HG02852 (cell line): ENCODE measurements at regions not wholly inside any gene's neighbourhood (a gene's known extent, or its start where the extent isn't known, plus 50 kb on each side); places are given as distances from the start of the nearest gene placed in this dataset.
"Not testable (repeated sequence)": the region's sequence is repeated elsewhere in the genome, so short reads cannot be mapped to it uniquely, and the experiment has no call there.

Experiments used
- ATAC-seq: cut with Tn5 transposase; IDR thresholded peaks from one replicate; pipeline ENCODE4 v1.9.1; 2021; ENCODE audit warnings: mild to moderate bottlenecking, moderate library complexity; ENCODE audit not compliant: unreplicated experiment

GRCh38 chr12:105480162-105480561 is 149.7 kb downstream of the C12orf75 start:
- no peak for ATAC-seq

- no peak for ATAC-seq
Measured at GRCh38 chr12:105481392-105482300, 151.2 kb downstream of the C12orf75 start.

GRCh38 chr12:105482951-105483350 is 152.5 kb downstream of the C12orf75 start:
- no peak for ATAC-seq

GRCh38 chr12:105483691-105484090 is 153.2 kb downstream of the C12orf75 start:
- ATAC-seq, result no peak

GRCh38 chr12:105485321-105485910 is 154.9 kb downstream of the C12orf75 start:
- ATAC-seq, result no peak

DNA sequence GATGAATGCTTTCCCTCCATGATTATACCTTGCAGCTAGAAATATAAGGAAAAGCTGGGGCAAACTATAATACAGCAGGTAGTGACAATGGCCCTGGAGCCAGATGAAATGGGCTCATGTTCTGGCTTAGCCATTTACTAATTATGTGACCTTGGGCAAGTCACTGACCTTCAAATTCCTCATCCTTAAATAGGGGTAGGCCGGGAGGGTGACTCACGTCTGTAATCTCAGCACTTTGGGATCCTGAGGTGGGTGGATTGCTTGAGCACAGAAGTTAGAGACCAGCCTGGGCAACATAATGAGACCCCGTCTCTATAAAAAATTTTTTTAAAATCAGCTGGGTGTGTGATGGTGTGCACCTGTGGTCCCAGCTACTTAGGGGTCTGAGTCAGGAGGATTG is 155.4 kb downstream of the C12orf75 start:
- ATAC-seq, result no peak

GRCh38 chr12:105487963-105488362 is 157.5 kb downstream of the C12orf75 start:
- ATAC-seq, result no peak

DNA sequence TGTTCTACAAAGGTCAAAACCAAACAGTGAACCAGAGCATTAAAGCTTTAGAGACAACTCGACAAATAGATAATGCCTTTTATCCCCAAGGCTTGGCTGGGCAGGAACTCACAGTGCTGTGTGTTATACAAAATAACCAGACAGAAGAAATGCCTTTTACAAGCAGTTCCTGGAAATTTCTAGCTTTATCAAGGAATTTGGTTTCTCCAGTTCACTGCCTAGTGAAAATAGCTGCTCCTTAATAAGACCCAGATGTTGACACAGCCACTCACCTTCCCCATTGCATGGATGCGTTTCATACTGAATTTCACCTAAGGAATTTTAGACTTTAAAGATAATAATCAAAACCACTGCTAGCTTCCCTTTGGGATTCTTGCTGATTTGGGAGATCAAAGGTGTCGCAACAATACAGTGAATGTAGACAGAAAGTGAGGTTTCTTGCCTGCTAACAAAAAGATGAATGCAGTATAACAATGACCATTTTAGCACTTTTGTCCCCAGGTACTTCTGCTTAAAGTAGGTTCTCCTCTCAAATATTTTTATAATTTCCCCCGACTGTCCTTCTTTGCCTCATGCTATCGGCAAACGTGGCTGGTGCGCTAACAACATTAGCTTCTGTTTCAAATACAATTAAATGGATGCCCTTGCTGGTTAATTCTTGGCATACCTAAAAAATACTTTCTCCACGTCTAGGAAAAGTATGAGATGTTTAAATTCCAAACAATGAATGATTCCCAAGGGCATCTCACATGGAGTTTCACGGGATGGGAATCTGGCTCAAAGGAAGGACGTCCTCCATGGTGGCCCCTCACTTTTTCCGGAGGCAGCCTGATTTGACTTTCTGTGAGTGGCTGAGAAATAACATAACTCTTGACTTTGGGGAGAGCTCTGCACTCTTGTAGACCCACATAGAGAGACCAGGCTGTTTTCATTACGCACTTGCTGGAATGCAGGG is 162.4 kb downstream of the C12orf75 start:
- ATAC-seq, result no peak

DNA sequence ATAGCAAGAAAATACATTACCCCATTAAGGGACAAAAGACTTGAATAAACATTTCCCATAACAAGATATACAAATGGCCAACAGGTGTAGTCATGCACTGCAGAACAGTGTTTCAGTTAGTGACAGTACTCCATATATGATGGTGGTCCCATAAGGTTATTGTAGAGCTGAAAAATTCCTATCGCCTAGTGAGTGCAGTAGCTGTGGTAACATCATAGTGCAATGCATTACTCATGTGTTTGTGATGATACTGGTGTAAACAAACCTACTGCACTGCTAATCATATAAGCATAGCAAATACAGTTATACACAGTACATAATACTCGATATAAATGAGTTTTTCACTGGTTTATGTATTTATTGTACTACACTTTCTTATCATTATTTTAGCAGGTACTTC is 168.7 kb downstream of the C12orf75 start:
- ATAC-seq, result no peak

GRCh38 chr12:105500676-105501075 is 170.2 kb downstream of the C12orf75 start:
- ATAC-seq, result not testable (repeated sequence)

DNA sequence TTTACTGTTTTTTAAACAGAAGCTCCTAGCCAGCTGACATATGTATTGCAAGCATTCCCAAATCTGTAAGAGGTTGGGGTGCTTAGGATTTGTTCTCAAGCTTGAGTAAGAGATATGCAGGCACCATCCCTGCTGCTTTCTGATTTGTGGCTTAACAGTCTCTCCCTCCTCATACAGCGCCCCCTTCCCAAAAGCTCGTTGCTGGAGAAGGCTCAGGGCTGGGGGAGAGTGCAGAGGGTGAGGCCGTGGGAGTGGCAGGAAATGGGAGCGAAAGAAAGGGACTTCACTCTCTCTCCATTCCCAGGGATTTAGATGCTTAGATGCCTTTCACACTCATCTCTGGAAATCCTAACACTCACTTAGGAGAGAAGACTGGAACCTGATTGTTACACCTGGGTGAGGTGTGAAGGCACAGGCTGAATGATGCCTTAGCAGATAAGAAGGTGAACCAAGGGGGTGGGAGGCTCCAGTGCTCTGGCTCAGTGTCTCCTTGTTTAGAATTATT is 172.0 kb downstream of the C12orf75 start:
- ATAC-seq, result no peak

DNA sequence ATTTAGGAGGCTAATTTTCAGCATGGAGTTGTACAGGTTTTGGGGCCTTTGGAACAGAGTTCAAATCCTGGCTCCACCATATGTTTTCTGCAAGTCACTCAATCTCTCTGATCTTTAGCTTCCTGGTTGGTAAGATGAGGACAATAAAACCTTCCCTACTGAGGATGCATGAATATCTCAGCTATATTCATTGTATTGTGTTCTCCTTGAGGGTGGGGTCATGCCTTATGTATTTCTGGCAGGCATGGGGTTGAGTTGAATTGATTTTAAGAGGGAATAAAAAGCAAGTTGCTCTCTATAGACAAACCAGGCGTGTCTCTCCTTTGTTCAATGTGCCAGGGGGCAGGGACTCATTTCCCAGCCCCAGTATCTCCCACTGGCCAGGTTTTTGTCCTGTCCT is 173.1 kb downstream of the C12orf75 start:
- ATAC-seq, result no peak

DNA sequence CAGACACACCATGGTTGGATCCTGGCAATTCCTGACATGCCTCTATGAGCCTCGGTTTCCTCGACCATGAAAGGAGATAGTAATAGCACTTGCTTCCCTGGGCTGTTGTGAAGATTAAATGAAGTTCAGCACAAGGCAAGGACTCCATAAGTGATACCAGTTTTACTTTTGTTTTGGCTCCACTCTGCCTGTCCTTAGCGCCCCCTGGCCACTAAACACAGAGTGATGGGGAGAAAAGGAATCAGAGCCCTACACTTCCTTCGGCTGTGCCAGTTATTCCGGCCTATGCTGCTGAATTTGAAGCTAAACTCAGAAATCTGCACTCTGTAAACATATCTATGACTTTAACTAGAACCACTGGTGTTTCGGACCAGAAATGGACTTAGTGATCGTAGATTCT is 173.8 kb downstream of the C12orf75 start:
- ATAC-seq, result no peak

DNA sequence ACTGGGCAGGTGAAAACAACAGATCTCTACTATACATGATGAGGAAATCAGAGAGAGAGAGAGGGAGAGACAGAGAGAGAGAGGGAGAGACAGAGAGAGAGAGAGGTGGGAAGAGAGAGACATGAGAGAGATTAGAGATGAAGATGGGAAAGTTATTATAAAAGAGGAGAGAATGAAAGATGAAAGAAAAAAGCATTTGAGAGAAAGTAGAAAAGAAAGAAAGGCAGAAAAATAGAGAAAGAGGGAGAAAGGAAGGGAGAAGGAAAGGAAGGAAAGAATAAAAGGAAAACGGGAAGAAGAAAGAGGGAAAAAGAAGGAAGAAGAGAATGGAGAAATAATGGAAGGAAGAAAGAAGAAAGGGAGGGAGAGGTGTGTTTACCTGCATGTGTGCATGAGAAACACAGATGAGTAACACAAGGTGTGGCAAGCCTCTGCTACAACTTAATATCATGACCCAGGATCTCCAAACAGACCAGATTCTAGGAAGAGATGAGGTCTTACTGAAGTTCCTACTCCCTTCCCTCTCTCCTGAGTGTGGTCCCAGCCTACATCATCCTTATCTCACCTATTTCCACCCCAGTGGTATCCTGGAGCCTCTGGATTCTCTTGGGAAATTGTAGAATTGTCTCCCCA is 176.3 kb downstream of the C12orf75 start:
- no peak for ATAC-seq

DNA sequence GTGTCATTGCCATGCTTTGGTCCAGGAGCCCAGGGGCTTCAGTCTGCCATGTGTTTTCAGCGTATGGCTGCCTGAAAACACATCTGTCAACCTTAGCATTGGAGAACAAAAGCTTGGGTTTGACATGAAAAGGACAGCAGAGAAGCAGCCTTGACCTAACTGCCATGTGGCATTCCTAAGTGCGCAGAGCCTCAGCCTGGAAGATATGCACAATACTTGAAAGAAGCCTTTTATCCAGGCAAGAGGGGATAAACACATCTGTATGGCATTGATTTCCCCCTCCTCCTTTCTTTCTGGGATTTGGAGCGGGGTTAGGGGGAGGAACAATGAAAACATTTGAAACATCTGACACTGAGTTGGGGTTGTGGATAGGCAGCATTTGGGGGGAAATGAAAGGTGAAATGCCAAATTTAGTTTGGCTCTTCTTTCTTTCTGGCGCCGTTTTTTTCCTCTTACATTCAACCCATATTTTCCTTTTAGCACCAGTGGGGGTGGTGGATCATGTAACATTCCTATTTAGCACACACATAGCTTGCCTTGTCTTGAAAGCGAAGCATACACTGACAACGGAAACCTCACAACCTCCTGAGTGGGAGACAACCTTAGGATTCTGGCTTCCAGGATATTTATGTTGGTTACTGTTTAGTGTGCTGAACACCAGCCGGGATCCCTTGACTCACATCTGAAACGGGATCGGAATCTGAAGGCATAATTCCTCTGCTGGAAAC is 177.0 kb downstream of the C12orf75 start:
- no peak for ATAC-seq

DNA sequence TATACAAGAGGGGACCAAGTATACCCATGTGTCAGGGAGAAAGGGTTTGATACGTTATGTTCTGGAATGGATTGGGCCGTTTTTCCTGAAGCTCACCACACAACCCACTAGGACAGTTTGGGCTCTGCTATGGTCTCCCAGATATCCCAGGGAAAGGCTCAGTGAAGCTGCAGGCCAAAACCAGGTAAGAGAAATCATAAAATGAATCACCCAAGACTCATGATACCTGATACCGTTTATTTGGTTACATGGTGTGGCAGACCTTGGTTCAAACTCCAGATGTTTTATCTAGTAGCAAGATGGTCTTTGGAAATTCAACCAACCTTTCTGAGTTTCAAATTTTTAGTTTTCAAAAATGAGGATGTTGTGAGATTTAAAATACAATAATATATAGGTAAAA is 177.6 kb downstream of the C12orf75 start:
- no peak for ATAC-seq

GRCh38 chr12:105510526-105510925 is 180.0 kb downstream of the C12orf75 start:
- no peak for ATAC-seq

- not testable (repeated sequence) for ATAC-seq
Measured at GRCh38 chr12:105512861-105513260, 182.4 kb downstream of the C12orf75 start.

GRCh38 chr12:105522166-105522825 is 191.8 kb downstream of the C12orf75 start:
- no peak for ATAC-seq
